K562 (cell line): ENCODE measurements at regions not wholly inside any gene's neighbourhood (a gene's known extent, or its start where the extent isn't known, plus 50 kb on each side); places are given as distances from the start of the nearest gene placed in this dataset.

Source experiments
- ATAC-seq: fragments of 200-7000 bp; cut with Tn5 transposase; 3 replicates; pipeline ENCODE4 v1.9.1; 2020; ENCODE audit warnings: moderate library complexity
- BruUV-seq: library from RNA; stranded (reverse); fragments of 400-500 nt; replicated peaks from 2 replicates; lab custom pipeline; 2021; lab: Mats Ljungman, UMichigan
- CTCF ChIA-PET: fragments of 300-600 bp; formaldehyde crosslinking; extraction: SDS; loops from one replicate; lab custom pipeline; 2021; ENCODE audit warnings: low intra/inter-chr PET ratio; lab: Yijun Ruan, JAX
- POLR2A ChIA-PET: fragments of 300-600, 350-650 bp; sonication (Branson Sonifier 250); formaldehyde crosslinking; extraction: SDS; loops from one replicate; lab custom pipeline; 2021; ENCODE audit warnings: antibody characterized with exemption, inconsistent platforms; lab: Yijun Ruan, JAX
- DNase-seq, 4 experiments: peaks; one replicate each; pipeline versions ENCODE4 v3.0.0 to v3.0.0-alpha.2; 2011 to 2018; ENCODE audit warnings: low spot score in 3 of 4, mixed read lengths in 3 of 4; ENCODE audit errors: extremely low read depth in 1 of 4
- FAIRE-seq: peaks from 2 replicates; lab custom pipeline; 2011; peaks lifted over from hg19 to GRCh38; lab: Jason Lieb, UNC
- H2AFZ ChIP-seq: 2 replicates; pipeline ENCODE4 v1.6.0; 2011; ENCODE audit warnings: low read depth, low read length, control low read depth, inconsistent platforms
- H3K27ac ChIP-seq: fragments of 200-600 bp; 3 replicates; pipeline ENCODE4 v1.8.0; 2011; ENCODE audit warnings: low read depth, mild to moderate bottlenecking, control low read depth, inconsistent platforms, low read length, moderate library complexity, mixed read lengths; ENCODE audit errors: extremely low read depth
- H3K27me3 ChIP-seq, 2 experiments: fragments of 300-600 bp in 1 of 2; 2 replicates in 1 of 2; 3 replicates in 1 of 2; pipeline versions ENCODE4 v1.6.0 to v1.8.0; 2011; ENCODE audit warnings: inconsistent platforms in 2 of 2, low read length in 2 of 2, mild to moderate bottlenecking in 1 of 2, mixed read lengths in 1 of 2, moderate library complexity in 1 of 2; ENCODE audit not compliant: control insufficient read depth in 2 of 2, insufficient read depth in 2 of 2
- H3K36me3 ChIP-seq: fragments of 300-600 bp; 3 replicates; pipeline ENCODE4 v1.8.0; 2011; ENCODE audit warnings: mild to moderate bottlenecking, low read length, inconsistent platforms; ENCODE audit not compliant: control insufficient read depth, insufficient read depth
- H3K4me1 ChIP-seq, 2 experiments: fragments of 200-600 bp in 1 of 2; replicated peaks in 1 of 2; 2 replicates in 1 of 2; 3 replicates in 1 of 2; pipeline versions ENCODE4 v1.5.1 to v1.8.0; 2011; ENCODE audit warnings: inconsistent platforms in 2 of 2, low read length in 2 of 2, mild to moderate bottlenecking in 1 of 2, mixed read lengths in 1 of 2, moderate library complexity in 1 of 2; ENCODE audit not compliant: control insufficient read depth in 2 of 2, insufficient read depth in 2 of 2
- H3K4me2 ChIP-seq: 2 replicates; pipeline ENCODE4 v1.6.1; 2011; ENCODE audit warnings: low read length, control low read depth, inconsistent platforms, mixed read lengths; ENCODE audit not compliant: insufficient read depth
- H3K4me3 ChIP-seq: fragments of 200-600 bp; sonication (generic), shearing (Covaris generic); 2 replicates; pipeline ENCODE4 v1.5.1; 2016; ENCODE audit warnings: control low read depth, inconsistent platforms
- H3K79me2 ChIP-seq: fragments of 200-600 bp; 3 replicates; pipeline ENCODE4 v1.8.0; 2011; ENCODE audit warnings: low read length, inconsistent platforms; ENCODE audit not compliant: control insufficient read depth, insufficient read depth
- H3K9ac ChIP-seq, 2 experiments: 2 replicates each; pipeline versions ENCODE4 v1.6.0 to v1.6.1; 2011; ENCODE audit warnings: low read depth in 2 of 2, low read length in 2 of 2, control low read depth in 1 of 2, inconsistent platforms in 1 of 2, mild to moderate bottlenecking in 1 of 2, mixed read lengths in 1 of 2; ENCODE audit not compliant: insufficient read depth in 1 of 2
- H3K9me1 ChIP-seq: one replicate; pipeline ENCODE4 v1.6.0; 2011; ENCODE audit warnings: inconsistent platforms, mild to moderate bottlenecking, low read length, moderate library complexity; ENCODE audit not compliant: control insufficient read depth, insufficient read depth
- H3K9me3 ChIP-seq: replicated peaks from 2 replicates; pipeline ENCODE4 v1.5.1; 2011; ENCODE audit warnings: low read depth, low read length, inconsistent platforms; ENCODE audit not compliant: control insufficient read depth, insufficient read depth
- H4K20me1 ChIP-seq: replicated peaks from 2 replicates; pipeline ENCODE4 v1.6.1; 2011; ENCODE audit warnings: low read length, inconsistent platforms, mixed read lengths; ENCODE audit not compliant: control insufficient read depth, insufficient read depth
- BCL6 ChIP-seq: fragments of 250-450 bp; sonication (Bioruptor Pico); IDR thresholded peaks from 2 replicates; pipeline ENCODE4 v1.4.0; 2020
- CREM ChIP-seq: IDR thresholded peaks from 2 replicates; pipeline ENCODE4 v1.6.1; 2014; ENCODE audit warnings: antibody characterized with exemption, low read depth
- ELK3 ChIP-seq: fragments of 450-650 bp; formaldehyde crosslinking; IDR thresholded peaks from 2 replicates; pipeline ENCODE4 v1.4.0; 2020; ENCODE audit warnings: mild to moderate bottlenecking
- KDM4B ChIP-seq, 2 experiments: fragments of 450-650 bp in 1 of 2; sonication (generic) in 1 of 2; IDR thresholded peaks; 2 replicates each; pipeline ENCODE4 v1.6.1; 2016 to 2017; ENCODE audit warnings: borderline replicate concordance in 2 of 2, antibody characterized with exemption in 1 of 2, low read depth in 1 of 2, mild to moderate bottlenecking in 1 of 2
- NFE2L1 ChIP-seq: fragments of 450-650 bp; IDR thresholded peaks from 2 replicates; pipeline ENCODE4 v1.6.1; 2016; ENCODE audit warnings: missing genetic modification characterization, low read depth, mild to moderate bottlenecking, missing compliant biosample characterization, moderate library complexity, borderline replicate concordance
- NKRF ChIP-seq: fragments of 450-650 bp; IDR thresholded peaks from 2 replicates; pipeline ENCODE4 v1.6.1; 2016; ENCODE audit warnings: borderline replicate concordance
- NRF1 ChIP-seq, 2 experiments: fragments of 450-650 bp; IDR thresholded peaks in 1 of 2; conservative IDR thresholded peaks in 1 of 2; 2 replicates each; pipeline ENCODE4 v1.6.1; 2014; ENCODE audit warnings: mild to moderate bottlenecking in 2 of 2
- RUNX1 ChIP-seq: sonication (generic); IDR thresholded peaks from 2 replicates; pipeline ENCODE4 v1.6.1; 2016; ENCODE audit warnings: antibody characterized with exemption, low read depth
- SMARCA4 ChIP-seq: fragments of 450-650 bp; IDR thresholded peaks from 2 replicates; pipeline ENCODE4 v1.6.1; 2016
- TAF7 ChIP-seq: fragments of 450-650 bp; IDR thresholded peaks from 2 replicates; pipeline ENCODE4 v1.6.1; 2016; ENCODE audit warnings: missing genetic modification characterization, missing compliant biosample characterization
- TEAD2 ChIP-seq: fragments of 450-650 bp; IDR thresholded peaks from 2 replicates; pipeline ENCODE4 v1.6.1; 2016; ENCODE audit warnings: missing genetic modification characterization, control low read depth, missing compliant biosample characterization
- ZKSCAN3 ChIP-seq: fragments of 250-450 bp; sonication (Bioruptor Pico); IDR thresholded peaks from 2 replicates; pipeline ENCODE4 v1.4.0; 2020
- ZNF282 ChIP-seq: sonication (generic); formaldehyde crosslinking; IDR thresholded peaks from 2 replicates; pipeline ENCODE4 v1.8.1; 2023; ENCODE audit warnings: missing genetic modification reagents
- ZNF592 ChIP-seq: fragments of 450-650 bp; IDR thresholded peaks from 2 replicates; pipeline ENCODE4 v1.6.1; 2017; ENCODE audit warnings: antibody characterized with exemption, mild to moderate bottlenecking
- WGBS: fragments of 100-300 bp; shearing (Covaris generic); methylation state at CpG from one replicate; pipeline ENCODE4 v1.1.6; 2016; ENCODE audit warnings: low coverage, mixed read lengths; ENCODE audit not compliant: insufficient coverage; ENCODE audit errors: missing lambda C conversion rate; 5-methylcytosine and 5-hydroxymethylcytosine counted together
- in situ Hi-C: fragments of 300-500 bp; cut with MboI; formaldehyde crosslinking; loops from 4 replicates; pipeline ENCODE4 v1.15.0; 2018; ENCODE audit warnings: inconsistent platforms, mixed read lengths
- intact Hi-C: fragments of 100-400 bp; cut with micrococcal nuclease; formaldehyde crosslinking; loops from 2 replicates; pipeline ENCODE4 v1.14.2; 2022
- TF ChIP-seq, protein P1 (sequence below), 2 experiments: IDR thresholded peaks; 2 replicates each; pipeline ENCODE4 v1.6.1; 2011; ENCODE audit warnings: borderline replicate concordance in 1 of 2, control low read depth in 1 of 2, low read depth in 1 of 2, low read length in 1 of 2, mild to moderate bottlenecking in 1 of 2, mixed read lengths in 1 of 2, moderate library complexity in 1 of 2; ENCODE audit not compliant: insufficient read depth in 1 of 2, insufficient read length in 1 of 2, poor library complexity in 1 of 2, severe bottlenecking in 1 of 2; ENCODE audit errors: extremely low read depth in 1 of 2

GRCh38 chr7:43015301-43015700 is 83.1 kb downstream of the MRPL32 start:
- Histone ChIP-seq H3K27me3 (no peaks in the 10 kb centered on the region), H3K9me3 (no peaks in the 10 kb centered on the region), H3K4me1 (no peaks in the 10 kb centered on the region; a peak in 1 of 5 replicates), H3K4me3 (no peak overlapping the region), H3K36me3 (no peaks in the 10 kb centered on the region), H2AFZ (no peak overlapping the region), H3K79me2 (no peaks in the 10 kb centered on the region), H4K20me1 (no peaks in the 10 kb centered on the region), H3K9ac (no peak overlapping the region), H3K27ac (no peak overlapping the region), H3K4me2 (no peak overlapping the region), H3K9me1 (no peaks in the 10 kb centered on the region)
- POLR2A ChIA-PET = interaction anchor here (1.0 kb wide), 1 partner anchor 19 kb away, joined by 3 read pairs; no protein-coding TSS in a partner anchor
- FAIRE-seq (no peak), ATAC-seq (no peak), DNase-seq (no peak)
- CTCF ChIA-PET = no interaction called here
- in situ Hi-C loops = no loop called here
- 55% methylated on average over 4 of the region's 4 CpGs for WGBS
- intact Hi-C loops = no loop called here
- BruUV-seq = no TSS peak
- TF ChIP-seq NKRF = no peak
- no peak for TF ChIP-seq ZNF592
- TF ChIP-seq KDM4B (IDR thresholded peaks at IDR 0.05; ENCODE audit: borderline replicate concordance in 2 of 2, low read depth in 1 of 2) = no peak
- TF ChIP-seq NFE2L1 = no peak
- no peak for TF ChIP-seq ELK3 (CRISPR knock-in tag)
- TF ChIP-seq RUNX1 = no peak
- no peak for TF ChIP-seq SMARCA4
- TF ChIP-seq ZNF282 (CRISPR knock-in tag) = no peak
- TF ChIP-seq ZKSCAN3 (CRISPR knock-in tag) = no peak
- no peak for TF ChIP-seq TAF7
- no peak for TF ChIP-seq BCL6
- TF ChIP-seq, protein P1, sequence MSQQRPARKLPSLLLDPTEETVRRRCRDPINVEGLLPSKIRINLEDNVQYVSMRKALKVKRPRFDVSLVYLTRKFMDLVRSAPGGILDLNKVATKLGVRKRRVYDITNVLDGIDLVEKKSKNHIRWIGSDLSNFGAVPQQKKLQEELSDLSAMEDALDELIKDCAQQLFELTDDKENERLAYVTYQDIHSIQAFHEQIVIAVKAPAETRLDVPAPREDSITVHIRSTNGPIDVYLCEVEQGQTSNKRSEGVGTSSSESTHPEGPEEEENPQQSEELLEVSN (IDR thresholded peaks at IDR 0.05; ENCODE audit: borderline replicate concordance in 1 of 2, extremely low read depth in 1 of 2, insufficient read depth in 1 of 2, insufficient read length in 1 of 2, low read depth in 1 of 2, low read length in 1 of 2, poor library complexity in 1 of 2, severe bottlenecking in 1 of 2) = no peak
- TF ChIP-seq CREM = no peak
- no peak for TF ChIP-seq NRF1 (conservative IDR thresholded peaks at IDR 0.05 in 1 of 2, IDR thresholded peaks at IDR 0.05 in 1 of 2)
- no peak for TF ChIP-seq TEAD2 (tag)
